ENCODE measurements at regions not wholly inside any gene's neighbourhood (a gene's known extent, or its start where the extent isn't known, plus 50 kb on each side); places are given as distances from the start of the nearest gene placed in this dataset.

DNA sequence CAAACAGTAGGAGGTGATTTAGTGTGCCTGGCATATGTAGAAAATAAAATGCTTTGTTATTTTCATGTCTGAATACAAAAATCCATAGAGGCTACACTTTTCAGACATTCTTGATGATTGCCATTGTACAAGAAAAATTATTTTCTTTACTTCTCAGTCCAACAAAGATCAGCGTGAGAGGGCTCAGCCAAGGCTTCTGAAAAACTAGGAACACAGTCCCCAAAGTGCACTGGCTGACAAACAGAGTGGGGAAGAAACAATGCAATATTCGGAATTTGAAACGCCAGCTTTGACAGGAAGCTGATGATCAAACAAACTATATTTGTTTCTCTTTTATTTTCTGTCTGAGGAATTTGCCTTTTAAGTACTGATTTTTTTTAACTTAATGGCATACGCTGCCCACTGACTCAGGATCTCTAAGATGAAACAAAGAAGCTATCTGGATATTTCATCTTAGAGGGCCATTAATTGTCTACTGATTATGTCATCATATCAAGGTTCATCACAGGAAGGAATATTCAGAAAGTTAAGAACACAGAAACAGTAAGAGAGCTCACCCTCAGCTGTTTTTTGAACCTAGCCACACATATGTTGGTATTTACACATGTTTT is 197.0 kb upstream of the INHBA start:
- in situ Hi-C loops (cut with HindIII; ENCODE audit: extremely low pct_ligation_motif_present, low pct_unique_long_range_greater_than_20kb) (no loop called here), intact Hi-C loops (cut with micrococcal nuclease; ENCODE audit: unreplicated experiment) (no loop called here)
- 0% methylated on average over 4 of the region's 4 CpGs for WGBS (ENCODE audit: low lambda C conversion rate)
- TF ChIP-seq ATF7 (IDR thresholded peaks at IDR 0.05) (0 out of 2 replicates have a peak, but pooled peaks have one; percentile 2), ATF7 (CRISPR knock-in tag; IDR thresholded peaks at IDR 0.05) (no peak), ESRRA (CRISPR knock-in tag; IDR thresholded peaks at IDR 0.05; ENCODE audit: low read depth) (no peak), ZKSCAN5 (CRISPR knock-in tag; IDR thresholded peaks at IDR 0.05) (no peak)
- no peaks in the 10 kb centered on the region for H3K4me1 ChIP-seq (ENCODE audit: insufficient read depth, low read length)
- no peak overlapping the region for H3K27ac ChIP-seq (ENCODE audit: extremely low read length, insufficient read depth, low read length)
- DNase-seq (ENCODE audit: low spot score) (no peak), FAIRE-seq (no peak), ATAC-seq (no peak)
- no peaks in the 10 kb centered on the region for H3K36me3 ChIP-seq (replicated peaks in 1 of 2; ENCODE audit: control insufficient read depth in 1 of 2, insufficient read depth in 2 of 2, low read length in 2 of 2)
- H3K4me2 ChIP-seq (ENCODE audit: low read depth, low read length): no peak overlapping the region
- no peak overlapping the region for H3K9ac ChIP-seq (ENCODE audit: insufficient read depth, low read depth, low read length)
- no peaks in the 10 kb centered on the region for H3K79me2 ChIP-seq (ENCODE audit: insufficient read depth, low read length)
- POLR2A ChIA-PET: no interaction called here
- H4K20me1 ChIP-seq (ENCODE audit: insufficient read depth, low read length): no peaks in the 10 kb centered on the region
- CTCF ChIA-PET (ENCODE audit: low intra/inter-chr PET ratio, low total read pairs): no interaction called here
- H3K4me3 ChIP-seq (replicated peaks in 1 of 3; ENCODE audit: insufficient read depth in 1 of 3, low read depth in 2 of 3, low read length in 3 of 3): no peak overlapping the region
- no peaks in the 10 kb centered on the region for H3K27me3 ChIP-seq (ENCODE audit: control insufficient read depth in 1 of 2, insufficient read depth in 2 of 2, low read length in 2 of 2)
- H3K9me3 ChIP-seq (ENCODE audit: low read length): no peaks in the 10 kb centered on the region
- no peak overlapping the region for H2AFZ ChIP-seq (ENCODE audit: low read length)
- BruUV-seq (replicated peaks): no TSS peak

DNA sequence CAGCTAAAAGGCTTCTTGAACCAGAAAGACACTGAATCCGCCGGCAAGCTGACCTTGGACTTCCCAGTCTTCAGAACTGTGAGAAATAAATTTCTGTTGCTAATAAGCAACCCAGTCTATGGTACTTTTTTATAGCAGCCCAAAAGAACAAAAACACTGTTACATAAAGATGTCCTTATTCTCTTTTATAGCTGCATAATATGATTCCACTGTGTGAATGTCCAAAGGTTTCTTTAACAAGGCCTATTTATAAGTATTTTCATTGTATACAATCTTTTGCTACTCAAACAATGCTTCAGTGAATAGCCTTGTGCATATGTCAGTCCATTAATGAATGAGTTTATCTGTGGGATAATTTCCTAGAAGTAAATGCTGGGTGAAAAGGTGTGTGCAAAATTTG is 190.8 kb upstream of the INHBA start:
- H3K79me2 ChIP-seq (ENCODE audit: insufficient read depth, low read length): no peaks in the 10 kb centered on the region

More for the DNA sequence above, 190.8 kb upstream of the INHBA start:
- Histone ChIP-seq H3K4me3 (replicated peaks in 1 of 3; ENCODE audit: insufficient read depth in 1 of 3, low read depth in 2 of 3, low read length in 3 of 3) (no peak overlapping the region), H3K36me3 (replicated peaks in 1 of 2; ENCODE audit: control insufficient read depth in 1 of 2, insufficient read depth in 2 of 2, low read length in 2 of 2) (no peaks in the 10 kb centered on the region), H3K27me3 (ENCODE audit: control insufficient read depth in 1 of 2, insufficient read depth in 2 of 2, low read length in 2 of 2) (peaks cover 0 to 2% of the 10 kb centered on the region in 2 experiments; a peak in 1 of 5 replicates), H3K27ac (ENCODE audit: extremely low read length, insufficient read depth, low read length) (no peak overlapping the region), H3K4me2 (ENCODE audit: low read depth, low read length) (no peak overlapping the region), H3K4me1 (ENCODE audit: insufficient read depth, low read length) (no peaks in the 10 kb centered on the region), H2AFZ (ENCODE audit: low read length) (no peak overlapping the region), H3K9me3 (ENCODE audit: low read length) (no peaks in the 10 kb centered on the region), H4K20me1 (ENCODE audit: insufficient read depth, low read length) (no peaks in the 10 kb centered on the region), H3K9ac (ENCODE audit: insufficient read depth, low read depth, low read length) (no peak overlapping the region)
- in situ Hi-C loops (cut with HindIII; ENCODE audit: extremely low pct_ligation_motif_present, low pct_unique_long_range_greater_than_20kb): no loop called here
- intact Hi-C loops (cut with micrococcal nuclease; ENCODE audit: unreplicated experiment): no loop called here
- CTCF ChIA-PET (ENCODE audit: low intra/inter-chr PET ratio, low total read pairs): no interaction called here
- no TSS peak for BruUV-seq (replicated peaks)
- 0% methylated on average over 2 of the region's 2 CpGs for WGBS (ENCODE audit: low lambda C conversion rate)
- TF ChIP-seq, protein P1, sequence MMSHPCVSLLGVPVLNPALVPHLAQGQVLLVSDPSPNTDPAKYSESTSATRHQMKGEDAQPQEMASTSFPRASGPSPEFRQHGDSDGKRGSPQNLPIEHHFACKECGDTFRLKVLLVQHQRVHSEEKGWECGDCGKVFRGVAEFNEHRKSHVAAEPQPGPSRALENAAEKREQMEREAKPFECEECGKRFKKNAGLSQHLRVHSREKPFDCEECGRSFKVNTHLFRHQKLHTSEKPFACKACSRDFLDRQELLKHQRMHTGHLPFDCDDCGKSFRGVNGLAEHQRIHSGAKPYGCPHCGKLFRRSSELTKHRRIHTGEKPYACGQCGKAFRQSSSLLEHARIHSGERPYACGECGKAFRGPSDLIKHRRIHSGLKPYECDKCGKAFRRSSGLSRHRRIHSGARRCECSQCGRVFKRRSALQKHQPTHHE (CRISPR knock-in tag; IDR thresholded peaks at IDR 0.05; ENCODE audit: borderline replicate concordance): no peak
- TF ChIP-seq RXRA (CRISPR knock-in tag; IDR thresholded peaks at IDR 0.05): no peak
- TF ChIP-seq ZNF33B (CRISPR knock-in tag; IDR thresholded peaks at IDR 0.05): no peak
- TF ChIP-seq ZKSCAN8 (CRISPR knock-in tag; IDR thresholded peaks at IDR 0.05; ENCODE audit: borderline replicate concordance): no peak
- TF ChIP-seq ZBTB20 (CRISPR knock-in tag; IDR thresholded peaks at IDR 0.05; ENCODE audit: borderline replicate concordance, low read depth): no peak
- TF ChIP-seq ZNF205 (CRISPR knock-in tag; IDR thresholded peaks at IDR 0.05): no peak
- TF ChIP-seq, protein P2, sequence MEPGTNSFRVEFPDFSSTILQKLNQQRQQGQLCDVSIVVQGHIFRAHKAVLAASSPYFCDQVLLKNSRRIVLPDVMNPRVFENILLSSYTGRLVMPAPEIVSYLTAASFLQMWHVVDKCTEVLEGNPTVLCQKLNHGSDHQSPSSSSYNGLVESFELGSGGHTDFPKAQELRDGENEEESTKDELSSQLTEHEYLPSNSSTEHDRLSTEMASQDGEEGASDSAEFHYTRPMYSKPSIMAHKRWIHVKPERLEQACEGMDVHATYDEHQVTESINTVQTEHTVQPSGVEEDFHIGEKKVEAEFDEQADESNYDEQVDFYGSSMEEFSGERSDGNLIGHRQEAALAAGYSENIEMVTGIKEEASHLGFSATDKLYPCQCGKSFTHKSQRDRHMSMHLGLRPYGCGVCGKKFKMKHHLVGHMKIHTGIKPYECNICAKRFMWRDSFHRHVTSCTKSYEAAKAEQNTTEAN (CRISPR knock-in tag; conservative IDR thresholded peaks at IDR 0.05): no peak
- TF ChIP-seq, protein P3, sequence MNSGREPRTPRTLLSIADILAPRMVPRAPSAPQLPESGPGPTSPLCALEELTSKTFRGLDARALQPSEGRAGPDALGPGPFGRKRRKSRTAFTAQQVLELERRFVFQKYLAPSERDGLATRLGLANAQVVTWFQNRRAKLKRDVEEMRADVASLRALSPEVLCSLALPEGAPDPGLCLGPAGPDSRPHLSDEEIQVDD (CRISPR knock-in tag; IDR thresholded peaks at IDR 0.05; ENCODE audit: borderline replicate concordance): no peak
- TF ChIP-seq GZF1 (CRISPR knock-in tag; IDR thresholded peaks at IDR 0.05): no peak
- no peak for TF ChIP-seq FOXC1 (CRISPR knock-in tag; IDR thresholded peaks at IDR 0.05; ENCODE audit: borderline replicate concordance)
- TF ChIP-seq ZNF431 (CRISPR knock-in tag; IDR thresholded peaks at IDR 0.05; ENCODE audit: borderline replicate concordance, low read depth): no peak
- FAIRE-seq: no peak
- ATAC-seq: no peak
- no peak for DNase-seq (ENCODE audit: low spot score)
- POLR2A ChIA-PET: no interaction called here

Measured in HepG2 (cell line).